SK-N-SH (cell line): ENCODE measurements at regions not wholly inside any gene's neighbourhood (a gene's known extent, or its start where the extent isn't known, plus 50 kb on each side); places are given as distances from the start of the nearest gene placed in this dataset.

Experiments
- CTCF ChIA-PET: fragments of 300-600, 350-600 bp; formaldehyde crosslinking; extraction: SDS; loops from one replicate; lab custom pipeline; 2021; lab: Yijun Ruan, JAX
- POLR2A ChIA-PET: fragments of 350-600 bp; sonication (Branson Sonifier 250); formaldehyde crosslinking; extraction: SDS; loops from one replicate; lab custom pipeline; 2020; ENCODE audit warnings: antibody characterized with exemption, inconsistent platforms; lab: Yijun Ruan, JAX
- DNase-seq: peaks from one replicate; pipeline ENCODE4 v3.0.0; 2012
- H2AFZ ChIP-seq: fragments of 200-600 bp; sonication (generic); 2 replicates; pipeline ENCODE4 v1.8.1; 2016; ENCODE audit warnings: antibody characterized with exemption, mild to moderate bottlenecking, low read depth
- H3F3A ChIP-seq: fragments of 200-600 bp; sonication (generic); replicated peaks from 2 replicates; pipeline ENCODE3; 2016; ENCODE audit warnings: antibody characterized with exemption, mild to moderate bottlenecking; ENCODE audit not compliant: insufficient read depth
- H3K27ac ChIP-seq, 2 experiments: fragments of 200-500 bp in 1 of 2; fragments of 200-600 bp in 1 of 2; sonication (Bioruptor generic) in 1 of 2; sonication (generic), shearing (Covaris generic) in 1 of 2; 2 replicates each; pipeline versions ENCODE4 v1.5.1 to v1.6.1; 2014 to 2016; ENCODE audit warnings: low read depth in 2 of 2, inconsistent platforms in 1 of 2, low read length in 1 of 2, mild to moderate bottlenecking in 1 of 2, mixed read lengths in 1 of 2
- H3K27me3 ChIP-seq: fragments of 200-600 bp; sonication (generic), shearing (Covaris generic); 2 replicates; pipeline ENCODE4 v1.6.1; 2016; ENCODE audit warnings: mixed run types; ENCODE audit not compliant: insufficient read depth
- H3K36me3 ChIP-seq, 2 experiments: fragments of 200-500 bp in 1 of 2; fragments of 200-600 bp in 1 of 2; sonication (Bioruptor generic) in 1 of 2; sonication (generic) in 1 of 2; replicated peaks in 1 of 2; 2 replicates each; pipeline versions ENCODE3 to v1.5.1; 2014 to 2016; ENCODE audit warnings: low read length in 1 of 2, mild to moderate bottlenecking in 1 of 2; ENCODE audit not compliant: insufficient read depth in 2 of 2, control insufficient read depth in 1 of 2
- H3K4me1 ChIP-seq, 2 experiments: fragments of 200-500 bp in 1 of 2; fragments of 200-600 bp in 1 of 2; sonication (Bioruptor generic) in 1 of 2; sonication (generic), shearing (Covaris generic) in 1 of 2; 2 replicates each; pipeline versions ENCODE4 v1.5.1 to v1.6.1; 2014 to 2016; ENCODE audit warnings: low read depth in 1 of 2, low read length in 1 of 2, mixed run types in 1 of 2; ENCODE audit not compliant: insufficient read depth in 2 of 2, control insufficient read depth in 1 of 2
- H3K4me2 ChIP-seq: fragments of 200-600 bp; sonication (generic), shearing (Covaris generic); 2 replicates; pipeline ENCODE4 v1.6.1; 2017; ENCODE audit warnings: mixed run types
- H3K4me3 ChIP-seq, 2 experiments: fragments of 200-500 bp in 1 of 2; fragments of 200-600 bp in 1 of 2; sonication (Bioruptor generic) in 1 of 2; sonication (generic), shearing (Covaris generic) in 1 of 2; 2 replicates each; pipeline versions ENCODE4 v1.5.1 to v1.8.1; 2014 to 2016; ENCODE audit warnings: low read depth in 2 of 2, inconsistent platforms in 1 of 2, low read length in 1 of 2, mild to moderate bottlenecking in 1 of 2, mixed read lengths in 1 of 2, moderate library complexity in 1 of 2
- H3K79me2 ChIP-seq: fragments of 200-600 bp; sonication (generic); 2 replicates; pipeline ENCODE4 v1.8.1; 2017; ENCODE audit warnings: mild to moderate bottlenecking; ENCODE audit not compliant: insufficient read depth
- H3K9ac ChIP-seq: fragments of 200-600 bp; sonication (generic); 2 replicates; pipeline ENCODE4 v1.6.1; 2017; ENCODE audit warnings: mixed run types
- H3K9me2 ChIP-seq: fragments of 200-600 bp; sonication (generic); 2 replicates; pipeline ENCODE4 v1.6.1; 2017; ENCODE audit warnings: mixed run types
- H3K9me3 ChIP-seq: fragments of 200-600 bp; sonication (generic); 2 replicates; pipeline ENCODE4 v1.6.1; 2017; ENCODE audit warnings: mixed run types, mild to moderate bottlenecking, moderate library complexity
- H4K20me1 ChIP-seq: fragments of 200-600 bp; sonication (generic); 2 replicates; pipeline ENCODE4 v1.6.1; 2017; ENCODE audit warnings: mild to moderate bottlenecking, mixed run types; ENCODE audit not compliant: insufficient read depth
- CHD2 ChIP-seq: fragments of 150-350 bp; IDR thresholded peaks from 2 replicates; pipeline ENCODE4 v1.6.1; 2018; ENCODE audit warnings: low read length; ENCODE audit not compliant: partially characterized antibody
- CTCF ChIP-seq: fragments of 200-600 bp; sonication (generic); IDR thresholded peaks from 2 replicates; pipeline ENCODE4 v1.6.1; 2017; ENCODE audit warnings: antibody characterized with exemption, mild to moderate bottlenecking, moderate library complexity
- EZH2phosphoT487 ChIP-seq: fragments of 200-600 bp; sonication (generic); IDR thresholded peaks from 2 replicates; pipeline ENCODE4 v1.6.1; 2017; ENCODE audit warnings: low read depth, mixed run types, mild to moderate bottlenecking, antibody characterized with exemption, moderate library complexity, borderline replicate concordance
- GATA2 ChIP-seq: sonication (generic); formaldehyde crosslinking; IDR thresholded peaks from 2 replicates; pipeline ENCODE4 v1.5.0; 2020; ENCODE audit warnings: mild to moderate bottlenecking, missing genetic modification reagents
- IRF3 ChIP-seq: fragments of 150-350 bp; IDR thresholded peaks from 2 replicates; pipeline ENCODE4 v1.6.1; 2016; ENCODE audit warnings: mild to moderate bottlenecking, low read depth, low read length
- MEF2A ChIP-seq: IDR thresholded peaks from 2 replicates; pipeline ENCODE4 v1.4.0; 2012; ENCODE audit warnings: low read depth, borderline replicate concordance
- NFIC ChIP-seq: IDR thresholded peaks from 2 replicates; pipeline ENCODE4 v1.4.0; 2012; ENCODE audit warnings: borderline replicate concordance
- NRF1 ChIP-seq: IDR thresholded peaks from 2 replicates; pipeline ENCODE4 v1.6.1; 2012; ENCODE audit warnings: low read depth, mild to moderate bottlenecking, low read length
- POLR2AphosphoS5 ChIP-seq: IDR thresholded peaks from 2 replicates; pipeline ENCODE4 v1.6.1; 2012; ENCODE audit warnings: low read depth, low read length
- RAD21 ChIP-seq: IDR thresholded peaks from 2 replicates; pipeline ENCODE4 v1.6.1; 2012; ENCODE audit warnings: mild to moderate bottlenecking, low read length
- RXRA ChIP-seq: IDR thresholded peaks from 2 replicates; pipeline ENCODE4 v1.4.0; 2012; ENCODE audit warnings: low read depth, mild to moderate bottlenecking, borderline replicate concordance
- SIN3A ChIP-seq: IDR thresholded peaks from 2 replicates; pipeline ENCODE4 v1.6.1; 2012; ENCODE audit warnings: low read depth, mild to moderate bottlenecking, low read length, moderate library complexity, borderline replicate concordance
- SMC3 ChIP-seq: IDR thresholded peaks from 2 replicates; pipeline ENCODE4 v1.6.1; 2012; ENCODE audit warnings: low read depth, low read length, improper control_type of control experiment
- TAF1 ChIP-seq: IDR thresholded peaks from 2 replicates; pipeline ENCODE4 v1.6.1; 2012; ENCODE audit warnings: low read depth, mild to moderate bottlenecking, low read length, moderate library complexity, borderline replicate concordance
- TCF12 ChIP-seq: IDR thresholded peaks from 2 replicates; pipeline ENCODE4 v1.4.0; 2012
- TEAD4 ChIP-seq: IDR thresholded peaks from 2 replicates; pipeline ENCODE4 v1.4.0; 2012; ENCODE audit warnings: mild to moderate bottlenecking, borderline replicate concordance; ENCODE audit not compliant: insufficient read depth
- ZBTB33 ChIP-seq: IDR thresholded peaks from 2 replicates; pipeline ENCODE4 v1.4.0; 2012; ENCODE audit warnings: low read depth, borderline replicate concordance
- WGBS: methylation state at CpG from one replicate; pipeline ENCODE4 v1.1.6; 2017; ENCODE audit warnings: low lambda C conversion rate; 5-methylcytosine and 5-hydroxymethylcytosine counted together
- TF ChIP-seq, protein P1 (sequence below): IDR thresholded peaks from 2 replicates; pipeline ENCODE4 v1.4.0; 2012; ENCODE audit warnings: low read depth, borderline replicate concordance

- no peaks in the 10 kb centered on the region for H3K27me3 ChIP-seq
- no peak overlapping the region for H3K27ac ChIP-seq
- H3K36me3 ChIP-seq = no peaks in the 10 kb centered on the region
- no peaks in the 10 kb centered on the region for H3F3A ChIP-seq
- no peak overlapping the region for H3K4me2 ChIP-seq
- 14% methylated on average over 3 of the region's 3 CpGs for WGBS
- no peak overlapping the region for H2AFZ ChIP-seq
- DNase-seq = no peak
- H3K79me2 ChIP-seq = no peaks in the 10 kb centered on the region
- no peak overlapping the region for H3K4me3 ChIP-seq
- CTCF ChIA-PET = interaction anchor here (0.8 to 1.2 kb wide), 3 partner anchors 13 to 65 kb away, joined by 3 to 4 read pairs (median 3); no protein-coding TSS in a partner anchor
- no peaks in the 10 kb centered on the region for H3K9me2 ChIP-seq
- TF ChIP-seq GATA2 (CRISPR knock-in tag) (no peak), SIN3A (no peak), NFIC (no peak), SMC3 (no peak), POLR2AphosphoS5 (no peak), TCF12 (no peak), RAD21 (no peak), TAF1 (no peak), MEF2A (no peak), CHD2 (no peak), EZH2phosphoT487 (no peak), RXRA (no peak), IRF3 (no peak), ZBTB33 (no peak), TEAD4 (no peak), NRF1 (no peak), CTCF (no peak)
- TF ChIP-seq, protein P1, sequence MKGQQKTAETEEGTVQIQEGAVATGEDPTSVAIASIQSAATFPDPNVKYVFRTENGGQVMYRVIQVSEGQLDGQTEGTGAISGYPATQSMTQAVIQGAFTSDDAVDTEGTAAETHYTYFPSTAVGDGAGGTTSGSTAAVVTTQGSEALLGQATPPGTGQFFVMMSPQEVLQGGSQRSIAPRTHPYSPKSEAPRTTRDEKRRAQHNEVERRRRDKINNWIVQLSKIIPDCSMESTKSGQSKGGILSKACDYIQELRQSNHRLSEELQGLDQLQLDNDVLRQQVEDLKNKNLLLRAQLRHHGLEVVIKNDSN = no peak
- POLR2A ChIA-PET = no interaction called here
- no peaks in the 10 kb centered on the region for H3K4me1 ChIP-seq
- H3K9me3 ChIP-seq = no peaks in the 10 kb centered on the region
- H3K9ac ChIP-seq = no peak overlapping the region
- no peaks in the 10 kb centered on the region for H4K20me1 ChIP-seq
Observed at GRCh38 chr2:18084376-18084775, 205.9 kb downstream of the KCNS3 start.
